SKM-1 treated with dmso at 0.1 percent for 144 hours (cell line): ENCODE measurements at regions not wholly inside any gene's neighbourhood (a gene's known extent, or its start where the extent isn't known, plus 50 kb on each side); places are given as distances from the start of the nearest gene placed in this dataset.

Experiments used
- DNase-seq: peaks from one replicate; lab custom pipeline; 2025; ENCODE audit not compliant: unreplicated experiment; lab: John Stamatoyannopoulos, UW

DNA sequence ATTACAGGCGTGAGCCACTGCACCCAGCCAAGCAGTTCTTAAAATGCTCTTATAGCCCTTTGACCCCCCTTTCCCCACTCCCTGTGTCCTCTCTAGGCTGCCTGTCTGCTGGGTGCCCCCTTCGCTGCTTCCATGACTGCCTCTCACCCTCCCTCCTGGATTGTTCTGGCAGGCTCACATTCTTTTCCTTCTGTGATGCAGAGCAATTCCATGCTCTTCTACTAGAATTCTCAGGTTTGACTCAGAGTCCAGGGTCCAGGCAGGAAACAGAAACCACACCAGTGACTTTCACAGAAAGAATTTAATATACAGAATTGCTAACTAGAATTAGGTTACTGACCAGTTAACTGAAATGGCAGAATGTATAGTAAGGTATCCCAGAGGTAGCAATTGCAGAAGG lies 244.8 kb downstream of the BAMBI start:
- no peak for DNase-seq

- no peak for DNase-seq
Measured at GRCh38 chr10:28922861-28923260, 245.5 kb downstream of the BAMBI start.

DNA sequence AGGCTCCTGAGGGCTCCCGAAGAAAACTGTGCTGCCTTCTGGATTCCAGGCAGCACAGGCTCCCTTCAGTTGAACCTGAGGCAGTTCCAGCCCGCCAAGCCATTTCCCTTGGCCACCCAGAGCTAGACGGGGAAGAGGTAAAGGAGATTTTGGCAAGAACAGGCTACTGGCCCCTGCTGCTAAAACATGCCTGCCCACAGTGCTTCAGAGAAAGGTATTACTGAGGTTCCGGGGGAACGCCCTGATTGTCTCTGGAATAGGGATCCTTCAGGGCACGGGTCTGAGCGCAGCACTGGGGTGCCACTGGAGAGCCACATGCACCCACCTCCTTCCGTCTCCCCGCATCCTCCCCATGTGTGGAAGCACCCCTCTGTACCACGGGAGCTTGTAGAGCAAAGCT lies 247.4 kb downstream of the BAMBI start:
- DNase-seq, result no peak

DNA sequence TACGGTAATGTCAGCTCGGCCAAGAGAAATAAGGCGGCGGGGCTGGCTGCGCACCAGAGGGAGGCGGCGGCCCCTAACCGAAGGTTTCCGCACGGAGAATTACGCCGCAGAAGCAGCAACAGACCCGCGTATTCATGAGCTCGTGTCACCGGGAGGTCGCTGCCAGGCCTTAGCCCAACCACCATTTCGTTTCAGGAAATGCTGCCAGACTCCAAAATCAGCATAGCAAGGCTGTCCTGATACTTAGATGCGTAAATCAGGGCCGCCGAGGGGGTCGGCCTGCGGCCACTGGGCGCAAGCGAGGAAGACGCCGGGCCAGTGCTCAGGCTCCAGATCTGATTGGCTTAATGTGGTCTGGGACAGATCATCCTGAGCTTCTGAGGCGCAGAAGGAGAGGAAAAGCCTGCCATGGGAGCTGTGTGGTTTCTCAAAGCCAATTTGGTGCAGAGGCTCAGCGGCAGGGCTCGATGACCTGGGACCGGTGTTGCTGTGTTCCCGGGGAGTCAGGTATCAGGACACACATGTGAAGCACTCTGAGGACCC lies 247.9 kb downstream of the BAMBI start:
- DNase-seq, result no peak

DNA sequence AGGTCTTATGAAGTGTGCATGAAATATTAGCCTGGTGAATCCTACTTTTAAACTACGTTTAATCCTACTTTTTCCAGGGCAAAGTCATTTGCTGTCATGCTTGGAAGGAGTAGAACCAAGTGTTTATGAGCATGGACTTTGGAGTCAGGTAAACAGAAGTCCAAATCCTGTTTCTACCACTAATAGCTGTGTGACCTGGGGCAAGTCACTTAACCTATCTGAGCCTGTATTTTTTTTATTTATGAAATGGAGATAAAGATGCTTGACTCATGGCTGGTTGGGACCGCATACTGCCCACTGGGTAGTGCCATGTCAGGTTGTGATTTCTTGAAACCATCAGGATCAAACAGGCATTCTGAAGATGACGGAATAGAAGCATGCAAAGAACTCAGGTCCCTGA lies 249.6 kb downstream of the BAMBI start:
- DNase-seq, result no peak

GRCh38 chr10:28928484-28928883 lies 251.2 kb downstream of the BAMBI start:
- DNase-seq, result no peak

GRCh38 chr10:28929942-28930341 lies 252.6 kb downstream of the BAMBI start:
- DNase-seq, result no peak

DNA sequence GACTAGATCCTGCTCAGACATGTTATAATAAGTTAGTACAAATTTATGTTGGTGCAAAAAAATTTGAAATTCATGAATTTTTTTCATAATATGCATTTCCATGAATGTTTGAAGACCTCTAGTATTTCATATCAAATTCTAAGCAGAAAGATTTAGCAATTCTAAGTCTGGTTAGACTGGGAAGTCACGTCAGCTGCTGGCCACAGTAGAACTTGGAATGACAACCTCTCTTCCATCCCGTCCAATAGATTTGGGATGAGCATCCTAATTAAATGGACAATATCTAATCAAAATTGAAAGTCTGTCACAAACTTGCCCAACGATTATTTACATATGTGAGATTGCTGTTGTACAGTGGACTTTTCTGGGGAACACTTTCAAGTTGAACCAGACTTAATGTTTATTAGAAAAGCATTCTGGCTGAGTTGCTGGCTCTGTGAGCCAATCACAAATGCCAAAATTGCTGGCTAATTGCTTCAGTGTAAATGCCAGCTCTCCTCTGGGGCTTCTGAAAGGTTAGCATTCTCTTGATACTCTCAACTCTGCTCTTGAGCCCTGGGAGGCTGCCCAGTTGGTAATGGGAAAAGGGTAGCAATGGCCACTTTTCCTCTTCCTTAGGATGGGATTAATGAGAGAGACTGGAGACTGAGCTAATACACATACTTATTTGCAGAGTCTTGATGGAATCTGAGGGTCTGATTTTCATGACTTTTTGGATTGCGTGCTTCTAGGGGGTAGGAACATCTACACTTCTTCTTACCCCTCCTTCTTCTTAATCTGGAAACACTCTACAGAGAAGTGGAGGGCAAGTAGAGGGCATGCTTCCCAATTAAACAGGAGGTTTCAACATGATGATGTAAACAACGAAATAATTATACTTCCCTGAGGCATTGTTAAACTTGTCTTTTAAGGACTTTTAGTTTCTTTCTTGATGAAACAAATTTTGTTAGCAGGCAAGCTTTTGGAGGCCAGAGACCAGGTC lies 253.5 kb downstream of the BAMBI start:
- DNase-seq, result no peak

DNA sequence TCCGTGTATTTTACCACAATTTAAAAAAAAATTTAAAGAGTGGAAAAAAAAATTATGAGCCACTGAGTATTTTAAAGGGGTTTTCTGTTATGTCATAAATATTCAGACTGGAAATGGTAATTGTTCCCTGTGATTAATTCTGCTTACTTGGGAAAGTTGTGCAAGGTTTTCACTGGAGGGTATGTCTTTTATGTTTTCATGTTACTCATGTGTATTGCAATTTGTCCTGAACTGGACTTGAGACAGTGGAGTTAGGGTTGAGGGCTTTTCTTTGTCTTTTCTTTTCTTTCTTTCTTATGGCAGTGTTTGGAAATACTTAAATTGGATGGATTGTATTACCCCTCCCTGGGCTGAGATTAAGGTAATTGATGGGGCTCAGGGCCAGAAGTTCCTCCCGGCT lies 257.7 kb downstream of the BAMBI start:
- no peak for DNase-seq

- DNase-seq, result no peak
Measured at GRCh38 chr10:28937959-28938358, 260.6 kb downstream of the BAMBI start.

GRCh38 chr10:28938745-28939144 lies 261.4 kb downstream of the BAMBI start:
- DNase-seq, result no peak

- DNase-seq, result no peak
Measured at GRCh38 chr10:28939281-28940157, 262.2 kb downstream of the BAMBI start.

DNA sequence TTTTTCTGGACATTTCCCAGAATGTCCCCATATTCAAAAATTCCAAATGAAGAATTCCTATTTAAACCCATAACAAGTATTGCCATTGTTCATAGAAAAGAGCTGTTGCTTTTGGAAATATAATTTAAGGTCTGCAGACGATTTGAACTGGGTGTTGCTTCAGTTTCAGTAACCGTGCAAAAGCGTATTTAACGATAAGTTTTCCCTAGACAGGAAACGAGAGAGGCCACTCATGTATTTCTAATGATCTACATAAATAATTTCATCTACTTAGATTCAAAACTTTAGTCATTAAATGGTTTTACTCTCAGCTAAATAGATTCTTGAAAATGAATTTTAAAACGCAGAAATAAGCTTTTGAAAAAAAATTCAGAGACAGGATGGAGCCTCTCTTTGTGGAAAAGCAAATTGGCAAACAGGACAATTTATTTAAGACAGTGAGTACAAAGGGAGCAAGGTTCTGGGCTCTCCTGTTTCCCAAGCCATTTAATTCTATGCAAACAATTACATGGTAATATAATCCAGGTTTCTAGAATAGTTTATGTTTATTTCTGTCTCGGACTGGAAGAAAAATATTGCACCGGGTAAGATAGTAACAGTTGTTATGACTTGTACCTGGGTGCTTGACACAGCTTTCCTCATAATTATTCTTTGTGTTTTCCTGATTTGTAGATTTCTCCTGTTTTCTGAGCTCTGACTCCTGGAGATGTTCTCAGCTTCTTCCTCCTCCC lies 263.0 kb downstream of the BAMBI start:
- no peak for DNase-seq

DNA sequence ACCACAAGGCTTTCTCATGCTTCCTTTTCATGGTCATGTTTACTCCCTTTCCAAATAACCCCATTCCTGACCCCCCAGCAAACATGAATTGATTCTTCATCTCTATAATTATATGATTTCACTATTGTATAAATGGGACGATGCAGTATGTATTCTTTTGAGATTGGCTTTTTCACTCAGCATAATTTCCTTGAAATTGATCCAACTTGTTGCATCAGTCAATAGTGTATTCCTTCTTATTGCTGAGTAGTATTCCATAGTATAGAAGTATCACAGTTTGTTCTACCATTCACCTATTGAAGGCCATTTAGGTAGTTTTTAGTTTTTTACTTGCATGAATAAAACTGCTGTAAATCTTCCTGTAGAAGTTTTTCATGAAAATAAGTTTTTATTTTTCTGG lies 264.7 kb downstream of the BAMBI start:
- no peak for DNase-seq

DNA sequence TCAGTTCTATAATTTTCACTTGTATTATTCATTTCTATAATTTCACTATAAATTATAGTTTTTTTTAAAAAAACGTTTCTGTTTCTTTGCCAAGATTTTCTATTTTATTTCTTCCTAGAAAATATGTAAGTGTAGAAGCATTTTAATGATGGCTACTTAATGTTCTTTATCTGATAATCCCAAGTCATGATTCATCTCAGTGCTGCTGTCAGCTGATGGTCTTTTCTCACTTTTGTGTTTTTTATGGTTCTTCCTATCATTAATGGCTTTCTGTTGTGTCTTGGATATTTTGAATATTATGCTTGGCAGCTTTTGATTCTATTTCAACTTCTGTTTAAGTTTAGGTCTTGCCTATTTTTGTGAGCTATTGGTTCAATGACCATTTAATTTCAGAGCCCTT lies 268.6 kb downstream of the BAMBI start:
- no peak for DNase-seq

- DNase-seq, result no peak
Measured at GRCh38 chr10:28946479-28946878, 269.2 kb downstream of the BAMBI start.

DNA sequence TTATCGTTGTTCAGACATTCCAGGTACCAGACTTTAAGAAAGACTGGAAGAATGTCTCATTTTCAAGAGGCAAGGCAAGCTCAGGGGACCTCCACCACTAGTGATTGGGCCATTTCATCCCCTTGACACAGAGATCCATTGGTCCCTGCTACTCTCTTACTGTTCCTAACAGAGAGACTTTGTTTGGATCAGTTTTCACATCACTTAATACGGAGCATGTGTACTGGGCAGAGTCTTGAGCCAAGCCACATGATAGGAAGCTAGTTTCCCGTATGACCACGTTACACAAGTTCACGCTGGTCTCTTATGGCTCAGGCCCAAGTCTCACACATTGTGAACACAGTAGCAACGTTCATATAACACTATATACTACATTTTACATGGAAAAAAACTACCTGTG lies 269.9 kb downstream of the BAMBI start:
- DNase-seq, result no peak

DNA sequence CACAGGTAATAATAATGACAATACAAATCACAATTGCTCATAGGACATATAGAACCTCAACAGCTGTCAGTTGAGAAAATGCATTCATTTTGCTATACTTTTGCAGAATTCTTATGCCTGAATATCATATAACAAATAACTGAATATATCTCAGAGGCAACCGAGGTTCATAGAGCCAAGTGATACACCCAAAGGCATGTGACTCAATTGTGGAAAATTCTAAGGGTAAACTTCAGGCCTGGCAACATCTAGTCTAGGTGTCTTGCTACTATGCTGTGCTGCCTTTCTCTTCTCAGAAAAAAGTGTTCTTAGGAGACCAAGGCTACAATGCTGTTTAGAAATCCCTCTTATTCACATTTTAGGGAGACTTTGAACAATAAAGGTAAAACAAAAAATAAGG lies 270.7 kb downstream of the BAMBI start:
- no peak for DNase-seq

GRCh38 chr10:28949005-28950004 lies 272.0 kb downstream of the BAMBI start:
- DNase-seq, result no peak

- DNase-seq, result no peak
Measured at GRCh38 chr10:28951484-28951883, 274.2 kb downstream of the BAMBI start.
